HEK293 (cell line): ENCODE measurements at regions not wholly inside any gene's neighbourhood (a gene's known extent, or its start where the extent isn't known, plus 50 kb on each side); places are given as distances from the start of the nearest gene placed in this dataset.
A peak's percentile ranks its signal among the peaks of the same experiment; 100 is the strongest.

Experiments
- CTCF ChIA-PET: fragments of 350-600 bp; formaldehyde crosslinking; extraction: SDS; loops from one replicate; lab custom pipeline; 2021; ENCODE audit warnings: antibody characterized with exemption; lab: Yijun Ruan, JAX
- POLR2A ChIA-PET: fragments of 300-600 bp; formaldehyde crosslinking; extraction: SDS; loops from one replicate; lab custom pipeline; 2020; ENCODE audit warnings: antibody characterized with exemption, inconsistent platforms; lab: Yijun Ruan, JAX
- H3K27ac ChIP-seq: fragments of 200-500 bp; sonication (Bioruptor generic); 2 replicates; pipeline ENCODE4 v1.5.1; 2014; ENCODE audit warnings: low read depth, low read length, control low read depth, inconsistent platforms; ENCODE audit errors: extremely low read depth
- H3K36me3 ChIP-seq, 2 experiments: fragments of 200-500 bp in 1 of 2; sonication (Bioruptor generic) in 1 of 2; 1 replicate in 1 of 2; 2 replicates in 1 of 2; pipeline ENCODE4 v1.5.1; 2014 to 2017; ENCODE audit warnings: inconsistent platforms in 2 of 2, low read length in 2 of 2; ENCODE audit not compliant: control insufficient read depth in 2 of 2, insufficient read depth in 1 of 2
- H3K4me1 ChIP-seq: fragments of 200-500 bp; sonication (Bioruptor generic); 2 replicates; pipeline ENCODE4 v1.5.1; 2014; ENCODE audit warnings: mild to moderate bottlenecking, low read length, inconsistent platforms; ENCODE audit not compliant: control insufficient read depth, insufficient read depth
- H3K4me3 ChIP-seq: 2 replicates; pipeline ENCODE4 v1.5.1; 2011; ENCODE audit warnings: low read depth, mild to moderate bottlenecking, control low read depth, low read length, moderate library complexity
- H3K9me3 ChIP-seq: fragments of 200-500 bp; sonication (Bioruptor generic); 2 replicates; pipeline ENCODE4 v1.5.1; 2014; ENCODE audit warnings: low read depth, low read length, inconsistent platforms; ENCODE audit not compliant: control insufficient read depth, insufficient read depth
- ZBTB21 ChIP-seq: fragments of 450-650 bp; formaldehyde crosslinking; IDR thresholded peaks from 2 replicates; pipeline ENCODE4 v1.5.1; 2017; ENCODE audit warnings: missing biosample characterization, missing genetic modification characterization
- ZBTB8A ChIP-seq: fragments of 450-650 bp; formaldehyde crosslinking; IDR thresholded peaks from 2 replicates; pipeline ENCODE4 v1.5.1; 2016; ENCODE audit warnings: missing biosample characterization, missing genetic modification characterization
- ZFP41 ChIP-seq: fragments of 450-650 bp; formaldehyde crosslinking; IDR thresholded peaks from 2 replicates; pipeline ENCODE4 v1.5.1; 2016; ENCODE audit warnings: missing biosample characterization, missing genetic modification characterization, borderline replicate concordance
- ZNF121 ChIP-seq: fragments of 450-650 bp; formaldehyde crosslinking; IDR thresholded peaks from 2 replicates; pipeline ENCODE4 v1.5.1; 2016; ENCODE audit warnings: missing biosample characterization, missing genetic modification characterization
- ZNF133 ChIP-seq: fragments of 450-650 bp; formaldehyde crosslinking; IDR thresholded peaks from 2 replicates; pipeline ENCODE4 v1.5.1; 2016; ENCODE audit warnings: missing biosample characterization, missing genetic modification characterization
- ZNF140 ChIP-seq: fragments of 450-650 bp; formaldehyde crosslinking; IDR thresholded peaks from 2 replicates; pipeline ENCODE4 v1.5.1; 2016; ENCODE audit warnings: missing biosample characterization, missing genetic modification characterization
- ZNF223 ChIP-seq: fragments of 450-650 bp; formaldehyde crosslinking; IDR thresholded peaks from 2 replicates; pipeline ENCODE4 v1.5.1; 2016; ENCODE audit warnings: missing biosample characterization, missing genetic modification characterization
- ZNF394 ChIP-seq: fragments of 450-650 bp; formaldehyde crosslinking; IDR thresholded peaks from 2 replicates; pipeline ENCODE4 v1.5.1; 2016; ENCODE audit warnings: missing biosample characterization, missing genetic modification characterization, mild to moderate bottlenecking, moderate library complexity, borderline replicate concordance
- ZNF433 ChIP-seq: fragments of 450-650 bp; formaldehyde crosslinking; IDR thresholded peaks from 2 replicates; pipeline ENCODE4 v1.5.1; 2016; ENCODE audit warnings: missing biosample characterization, missing genetic modification characterization, low read depth
- ZNF510 ChIP-seq: fragments of 450-650 bp; formaldehyde crosslinking; IDR thresholded peaks from 2 replicates; pipeline ENCODE4 v1.5.1; 2018; ENCODE audit warnings: mild to moderate bottlenecking, missing genetic modification characterization, missing biosample characterization; ENCODE audit not compliant: insufficient replicate concordance
- ZNF518A ChIP-seq: fragments of 450-650 bp; formaldehyde crosslinking; conservative IDR thresholded peaks from 2 replicates; pipeline ENCODE4 v1.5.1; 2016; ENCODE audit warnings: low read depth, missing biosample characterization, missing genetic modification characterization
- ZNF530 ChIP-seq: fragments of 450-650 bp; formaldehyde crosslinking; IDR thresholded peaks from 2 replicates; pipeline ENCODE4 v1.5.1; 2016; ENCODE audit warnings: low read depth, missing biosample characterization, missing genetic modification characterization
- ZNF558 ChIP-seq: fragments of 450-650 bp; formaldehyde crosslinking; IDR thresholded peaks from 2 replicates; pipeline ENCODE4 v1.5.1; 2016; ENCODE audit warnings: missing biosample characterization, missing genetic modification characterization
- ZNF560 ChIP-seq: fragments of 450-650 bp; formaldehyde crosslinking; IDR thresholded peaks from 2 replicates; pipeline ENCODE4 v1.5.1; 2017; ENCODE audit warnings: missing biosample characterization, missing genetic modification characterization, borderline replicate concordance
- TF ChIP-seq, protein P1 (sequence below): fragments of 450-650 bp; formaldehyde crosslinking; IDR thresholded peaks from 2 replicates; pipeline ENCODE4 v1.5.1; 2016; ENCODE audit warnings: missing biosample characterization, missing genetic modification characterization
- TF ChIP-seq, protein P2 (sequence below): fragments of 450-650 bp; formaldehyde crosslinking; IDR thresholded peaks from 2 replicates; pipeline ENCODE4 v1.5.1; 2016; ENCODE audit warnings: missing biosample characterization, missing genetic modification characterization, borderline replicate concordance
- TF ChIP-seq, protein P3 (sequence below): fragments of 450-650 bp; IDR thresholded peaks from 2 replicates; pipeline ENCODE4 v1.5.1; 2018; ENCODE audit warnings: missing biosample characterization, missing genetic modification characterization

GRCh38 chr6:40656772-40657171 is 69.6 kb upstream of the LRFN2 start (continued):
- TF ChIP-seq ZBTB8A (tag by site-specific recombination) = peak; percentile 77
- peak; percentile 52; the same call in 1 of the 2 replicates for TF ChIP-seq ZBTB21 (tag by site-specific recombination)
- peak; percentile 85 for TF ChIP-seq ZNF140
- TF ChIP-seq ZNF518A (tag by site-specific recombination) = peak; percentile 87
- TF ChIP-seq, protein P1, sequence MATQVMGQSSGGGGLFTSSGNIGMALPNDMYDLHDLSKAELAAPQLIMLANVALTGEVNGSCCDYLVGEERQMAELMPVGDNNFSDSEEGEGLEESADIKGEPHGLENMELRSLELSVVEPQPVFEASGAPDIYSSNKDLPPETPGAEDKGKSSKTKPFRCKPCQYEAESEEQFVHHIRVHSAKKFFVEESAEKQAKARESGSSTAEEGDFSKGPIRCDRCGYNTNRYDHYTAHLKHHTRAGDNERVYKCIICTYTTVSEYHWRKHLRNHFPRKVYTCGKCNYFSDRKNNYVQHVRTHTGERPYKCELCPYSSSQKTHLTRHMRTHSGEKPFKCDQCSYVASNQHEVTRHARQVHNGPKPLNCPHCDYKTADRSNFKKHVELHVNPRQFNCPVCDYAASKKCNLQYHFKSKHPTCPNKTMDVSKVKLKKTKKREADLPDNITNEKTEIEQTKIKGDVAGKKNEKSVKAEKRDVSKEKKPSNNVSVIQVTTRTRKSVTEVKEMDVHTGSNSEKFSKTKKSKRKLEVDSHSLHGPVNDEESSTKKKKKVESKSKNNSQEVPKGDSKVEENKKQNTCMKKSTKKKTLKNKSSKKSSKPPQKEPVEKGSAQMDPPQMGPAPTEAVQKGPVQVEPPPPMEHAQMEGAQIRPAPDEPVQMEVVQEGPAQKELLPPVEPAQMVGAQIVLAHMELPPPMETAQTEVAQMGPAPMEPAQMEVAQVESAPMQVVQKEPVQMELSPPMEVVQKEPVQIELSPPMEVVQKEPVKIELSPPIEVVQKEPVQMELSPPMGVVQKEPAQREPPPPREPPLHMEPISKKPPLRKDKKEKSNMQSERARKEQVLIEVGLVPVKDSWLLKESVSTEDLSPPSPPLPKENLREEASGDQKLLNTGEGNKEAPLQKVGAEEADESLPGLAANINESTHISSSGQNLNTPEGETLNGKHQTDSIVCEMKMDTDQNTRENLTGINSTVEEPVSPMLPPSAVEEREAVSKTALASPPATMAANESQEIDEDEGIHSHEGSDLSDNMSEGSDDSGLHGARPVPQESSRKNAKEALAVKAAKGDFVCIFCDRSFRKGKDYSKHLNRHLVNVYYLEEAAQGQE (tag by site-specific recombination) = peak; percentile 56; the same call in 1 of the 2 replicates
- 0 out of 2 replicates have a peak, but pooled peaks have one; percentile 54 for TF ChIP-seq ZNF558 (tag by site-specific recombination)
- TF ChIP-seq ZNF560 = peak; percentile 72; the same call in 1 of the 2 replicates
- TF ChIP-seq, protein P2, sequence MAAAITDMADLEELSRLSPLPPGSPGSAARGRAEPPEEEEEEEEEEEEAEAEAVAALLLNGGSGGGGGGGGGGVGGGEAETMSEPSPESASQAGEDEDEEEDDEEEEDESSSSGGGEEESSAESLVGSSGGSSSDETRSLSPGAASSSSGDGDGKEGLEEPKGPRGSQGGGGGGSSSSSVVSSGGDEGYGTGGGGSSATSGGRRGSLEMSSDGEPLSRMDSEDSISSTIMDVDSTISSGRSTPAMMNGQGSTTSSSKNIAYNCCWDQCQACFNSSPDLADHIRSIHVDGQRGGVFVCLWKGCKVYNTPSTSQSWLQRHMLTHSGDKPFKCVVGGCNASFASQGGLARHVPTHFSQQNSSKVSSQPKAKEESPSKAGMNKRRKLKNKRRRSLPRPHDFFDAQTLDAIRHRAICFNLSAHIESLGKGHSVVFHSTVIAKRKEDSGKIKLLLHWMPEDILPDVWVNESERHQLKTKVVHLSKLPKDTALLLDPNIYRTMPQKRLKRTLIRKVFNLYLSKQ = 0 out of 2 replicates have a peak, but pooled peaks have one; percentile 47
- peak; percentile 88; the same call in 1 of the 2 replicates for TF ChIP-seq ZNF394
- peak; percentile 40 for TF ChIP-seq ZNF510
- TF ChIP-seq ZNF223 = 0 out of 2 replicates have a peak, but pooled peaks have one; percentile 25
- TF ChIP-seq ZNF433 (tag by site-specific recombination) = peak; percentile 47; the same call in 1 of the 2 replicates
- 0 out of 2 replicates have a peak, but pooled peaks have one; percentile 31 for TF ChIP-seq ZNF530 (tag by site-specific recombination)

DNA sequence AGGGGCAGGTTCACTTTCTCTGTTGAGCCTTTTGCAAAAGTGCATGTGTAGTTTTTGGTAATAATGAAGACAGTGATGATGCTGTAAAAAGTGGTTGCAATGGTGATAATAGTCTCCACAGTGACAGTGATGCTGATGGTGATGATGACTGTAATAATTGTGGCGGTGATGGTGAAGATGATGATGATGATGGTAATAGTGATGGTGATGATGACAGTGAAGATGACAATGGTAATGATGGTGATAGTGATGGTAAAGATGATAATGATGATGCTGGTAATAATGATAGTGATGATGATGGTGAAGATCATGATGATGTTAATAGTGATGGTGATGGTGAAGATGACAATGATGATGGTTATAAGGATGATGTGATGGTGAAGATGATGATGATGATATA is 67.7 kb upstream of the LRFN2 start:
- TF ChIP-seq ZFP41 (no peak), ZNF558 (tag by site-specific recombination) (no peak), ZNF133 (tag by site-specific recombination) (no peak), ZNF121 (no peak)
- TF ChIP-seq, protein P3, sequence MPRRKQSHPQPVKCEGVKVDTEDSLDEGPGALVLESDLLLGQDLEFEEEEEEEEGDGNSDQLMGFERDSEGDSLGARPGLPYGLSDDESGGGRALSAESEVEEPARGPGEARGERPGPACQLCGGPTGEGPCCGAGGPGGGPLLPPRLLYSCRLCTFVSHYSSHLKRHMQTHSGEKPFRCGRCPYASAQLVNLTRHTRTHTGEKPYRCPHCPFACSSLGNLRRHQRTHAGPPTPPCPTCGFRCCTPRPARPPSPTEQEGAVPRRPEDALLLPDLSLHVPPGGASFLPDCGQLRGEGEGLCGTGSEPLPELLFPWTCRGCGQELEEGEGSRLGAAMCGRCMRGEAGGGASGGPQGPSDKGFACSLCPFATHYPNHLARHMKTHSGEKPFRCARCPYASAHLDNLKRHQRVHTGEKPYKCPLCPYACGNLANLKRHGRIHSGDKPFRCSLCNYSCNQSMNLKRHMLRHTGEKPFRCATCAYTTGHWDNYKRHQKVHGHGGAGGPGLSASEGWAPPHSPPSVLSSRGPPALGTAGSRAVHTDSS = peak; percentile 92
- ChIA-PET POLR2A (no interaction called here), CTCF (interaction anchor here (0.7 kb wide), 1 partner anchor 24 kb away, joined by 3 read pairs; no protein-coding TSS in a partner anchor)
- no peaks in the 10 kb centered on the region for H3K9me3 ChIP-seq
- no peaks in the 10 kb centered on the region for H3K4me1 ChIP-seq
- H3K4me3 ChIP-seq = no peak overlapping the region
- H3K36me3 ChIP-seq = no peaks in the 10 kb centered on the region
- H3K27ac ChIP-seq = no peak overlapping the region
